ENCODE measurements at regions not wholly inside any gene's neighbourhood (a gene's known extent, or its start where the extent isn't known, plus 50 kb on each side); places are given as distances from the start of the nearest gene placed in this dataset.

GRCh38 chr7:109376576-109376975 lies 806.9 kb downstream of the DNAJB9 start:
- Histone ChIP-seq H3K36me3 (ENCODE audit: control insufficient read depth in 2 of 2, insufficient read depth in 2 of 2, low read length in 1 of 2) (no peaks in the 10 kb centered on the region), H3K4me3 (no peak overlapping the region), H4K20me1 (ENCODE audit: control insufficient read depth, insufficient read depth) (no peaks in the 10 kb centered on the region), H3K9me3 (replicated peaks; ENCODE audit: control insufficient read depth, insufficient read depth, low read length) (no peaks in the 10 kb centered on the region), H2AFZ (ENCODE audit: control insufficient read depth, low read depth, low read length) (no peak overlapping the region), H3K27me3 (replicated peaks in 1 of 2; ENCODE audit: control insufficient read depth in 2 of 2, insufficient read depth in 2 of 2, low read length in 1 of 2) (no peaks in the 10 kb centered on the region), H3K9ac (ENCODE audit: control insufficient read depth, insufficient read depth, low read length) (no peak overlapping the region), H3K79me2 (ENCODE audit: control insufficient read depth, insufficient read depth, low read length) (no peaks in the 10 kb centered on the region), H3K27ac (ENCODE audit: control insufficient read depth, insufficient read depth) (no peak overlapping the region), H3K4me2 (ENCODE audit: control insufficient read depth, insufficient read depth) (no peak overlapping the region), H3K4me1 (ENCODE audit: control insufficient read depth, insufficient read depth, low read length) (no peaks in the 10 kb centered on the region)
- RAD21 ChIA-PET (ENCODE audit: unreplicated experiment) = no interaction called here
- CTCF ChIA-PET = interaction anchor here (1.0 kb wide), 1 partner anchor 11 kb away, joined by 4 read pairs; no protein-coding TSS in a partner anchor
- no TSS peak for BruUV-seq (replicated peaks)
- POLR2A ChIA-PET = no interaction called here
- intact Hi-C loops (cut with micrococcal nuclease; ENCODE audit: unreplicated experiment) = no loop called here
- SMC1A ChIA-PET (ENCODE audit: uncharacterized antibody, unreplicated experiment) = interaction anchor here (0.7 kb wide), 1 partner anchor 11 kb away, joined by 3 read pairs; no protein-coding TSS in a partner anchor
- no peak for ATAC-seq
- in situ Hi-C loops (cut with MboI) = no loop called here
- FAIRE-seq = no peak
- no peak for DNase-seq (ENCODE audit: low read depth, low spot score)
- TF ChIP-seq BCLAF1 (IDR thresholded peaks at IDR 0.05) = no peak
- no peak for TF ChIP-seq ZBTB11 (CRISPR knock-in tag; IDR thresholded peaks at IDR 0.05)
- TF ChIP-seq E4F1 (IDR thresholded peaks at IDR 0.05; ENCODE audit: borderline replicate concordance, partially characterized antibody) = no peak
- no peak for TF ChIP-seq SP1 (IDR thresholded peaks at IDR 0.05; ENCODE audit: low read depth, low read length)
- no peak for TF ChIP-seq BHLHE40 (IDR thresholded peaks at IDR 0.05; ENCODE audit: borderline replicate concordance in 1 of 2, low read depth in 2 of 2, low read length in 1 of 2)
- no peak for TF ChIP-seq HDGF (IDR thresholded peaks at IDR 0.05)
- no peak for TF ChIP-seq HDAC6 (IDR thresholded peaks at IDR 0.05; ENCODE audit: unreplicated experiment)
- no peak for TF ChIP-seq IKZF1 (conservative IDR thresholded peaks at IDR 0.05)
- no peak for TF ChIP-seq PAX5 (IDR thresholded peaks at IDR 0.05; ENCODE audit: borderline replicate concordance, low read depth, low read length)
- no peak for TF ChIP-seq MEF2B (IDR thresholded peaks at IDR 0.05; ENCODE audit: partially characterized antibody, poor library complexity, severe bottlenecking)
- no peak for TF ChIP-seq SREBF2 (IDR thresholded peaks at IDR 0.05; ENCODE audit: low read length)
- no peak for TF ChIP-seq SREBF1 (IDR thresholded peaks at IDR 0.05; ENCODE audit: low read length)
- no peak for TF ChIP-seq STAT3 (IDR thresholded peaks at IDR 0.05; ENCODE audit: low read depth, low read length)
- no peak for TF ChIP-seq TAF1 (IDR thresholded peaks at IDR 0.05; ENCODE audit: borderline replicate concordance, low read depth, low read length)
- TF ChIP-seq ETV6 (conservative IDR thresholded peaks at IDR 0.05 in 1 of 2, IDR thresholded peaks at IDR 0.05 in 1 of 2; ENCODE audit: borderline replicate concordance in 1 of 2, low read depth in 1 of 2) = no peak
- no peak for TF ChIP-seq CBX3 (IDR thresholded peaks at IDR 0.05; ENCODE audit: borderline replicate concordance, low read depth)
- TF ChIP-seq ZSCAN29 (IDR thresholded peaks at IDR 0.05) = no peak
